D721Med (cell line): ENCODE measurements at regions not wholly inside any gene's neighbourhood (a gene's known extent, or its start where the extent isn't known, plus 50 kb on each side); places are given as distances from the start of the nearest gene placed in this dataset.

Source experiments
- DNase-seq: peaks from one replicate; pipeline ENCODE4 v3.0.0; 2011; ENCODE audit warnings: low spot score; ENCODE audit not compliant: insufficient read length
- FAIRE-seq: peaks from 2 replicates; lab custom pipeline; 2011; peaks lifted over from hg19 to GRCh38; lab: Jason Lieb, UNC
- TF ChIP-seq, protein P1 (sequence below): IDR thresholded peaks from 2 replicates; pipeline ENCODE4 v1.5.1; 2012; ENCODE audit warnings: mild to moderate bottlenecking, control low read depth; ENCODE audit not compliant: insufficient read depth; ENCODE audit errors: missing control alignments

DNA sequence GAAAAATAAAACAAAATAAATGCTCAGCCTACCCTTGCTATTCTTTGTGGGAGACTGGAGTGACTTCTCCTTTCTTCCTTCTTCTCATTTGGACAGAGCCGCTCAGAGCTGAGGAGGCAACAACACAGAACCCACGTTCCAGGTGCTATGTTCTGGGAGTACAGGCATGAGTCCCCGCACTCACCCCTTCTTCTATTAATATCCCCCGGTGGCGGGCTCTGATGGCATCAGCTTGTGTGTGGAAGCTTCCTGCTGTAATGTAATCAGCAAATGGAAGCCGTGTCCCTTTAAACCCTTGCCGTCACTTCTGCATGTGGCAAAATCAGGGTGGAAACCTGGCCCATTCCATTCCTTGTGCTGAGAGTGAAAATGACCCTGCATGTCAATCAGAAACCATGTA, 116.9 kb upstream of the ADARB2 start:
- DNase-seq (no peak), FAIRE-seq (no peak)
- TF ChIP-seq, protein P1, sequence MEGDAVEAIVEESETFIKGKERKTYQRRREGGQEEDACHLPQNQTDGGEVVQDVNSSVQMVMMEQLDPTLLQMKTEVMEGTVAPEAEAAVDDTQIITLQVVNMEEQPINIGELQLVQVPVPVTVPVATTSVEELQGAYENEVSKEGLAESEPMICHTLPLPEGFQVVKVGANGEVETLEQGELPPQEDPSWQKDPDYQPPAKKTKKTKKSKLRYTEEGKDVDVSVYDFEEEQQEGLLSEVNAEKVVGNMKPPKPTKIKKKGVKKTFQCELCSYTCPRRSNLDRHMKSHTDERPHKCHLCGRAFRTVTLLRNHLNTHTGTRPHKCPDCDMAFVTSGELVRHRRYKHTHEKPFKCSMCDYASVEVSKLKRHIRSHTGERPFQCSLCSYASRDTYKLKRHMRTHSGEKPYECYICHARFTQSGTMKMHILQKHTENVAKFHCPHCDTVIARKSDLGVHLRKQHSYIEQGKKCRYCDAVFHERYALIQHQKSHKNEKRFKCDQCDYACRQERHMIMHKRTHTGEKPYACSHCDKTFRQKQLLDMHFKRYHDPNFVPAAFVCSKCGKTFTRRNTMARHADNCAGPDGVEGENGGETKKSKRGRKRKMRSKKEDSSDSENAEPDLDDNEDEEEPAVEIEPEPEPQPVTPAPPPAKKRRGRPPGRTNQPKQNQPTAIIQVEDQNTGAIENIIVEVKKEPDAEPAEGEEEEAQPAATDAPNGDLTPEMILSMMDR, result no peak

DNA sequence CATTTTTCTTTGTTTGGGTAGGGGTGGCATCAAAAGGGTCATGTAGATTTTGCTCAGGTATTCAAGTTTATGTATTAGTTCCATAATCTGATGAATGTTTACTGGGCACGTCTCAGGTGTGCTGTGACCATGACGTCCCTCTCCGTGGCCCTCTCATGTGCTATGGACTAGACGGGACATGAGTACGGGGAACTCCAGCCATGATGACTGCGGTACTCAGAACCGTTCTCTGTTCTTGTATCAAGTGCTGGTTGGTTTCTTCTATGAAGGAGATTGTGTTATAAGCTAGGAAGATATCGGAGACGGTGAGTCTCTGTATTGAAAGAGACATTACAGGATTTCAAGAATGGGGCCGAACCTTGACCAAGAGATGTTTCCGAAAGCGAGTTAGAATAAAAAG, 116.5 kb upstream of the ADARB2 start:
- no peak for DNase-seq
- TF ChIP-seq, protein P1, result no peak
- no peak for FAIRE-seq

DNA sequence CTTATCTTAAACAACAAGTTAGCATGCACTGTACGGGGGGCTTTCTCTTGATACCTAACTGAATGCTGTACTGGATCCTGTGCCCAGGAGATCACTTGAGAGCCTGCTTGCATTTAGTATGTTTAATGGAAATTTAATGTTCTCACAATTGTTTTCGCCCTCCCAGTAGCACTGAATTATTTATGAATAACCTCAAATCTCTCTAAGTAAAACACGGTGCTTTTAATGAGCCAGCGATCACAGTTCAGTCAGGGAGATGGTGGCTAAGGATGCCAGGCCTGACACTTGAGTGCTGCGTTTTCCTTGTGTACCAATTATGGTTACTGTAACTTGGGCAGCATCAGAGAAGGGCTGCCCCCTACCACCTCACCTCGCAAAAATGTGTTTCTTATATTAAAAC, 115.5 kb upstream of the ADARB2 start:
- DNase-seq (no peak), FAIRE-seq (no peak)
- TF ChIP-seq, protein P1, result no peak

- TF ChIP-seq, protein P1, result no peak
- no peak for FAIRE-seq
- DNase-seq, result no peak
Observed at GRCh38 chr10:1851762-1852161, 114.4 kb upstream of the ADARB2 start.

- DNase-seq (no peak), FAIRE-seq (no peak)
- TF ChIP-seq, protein P1, result no peak
Observed at GRCh38 chr10:1850971-1851527, 113.7 kb upstream of the ADARB2 start.

DNA sequence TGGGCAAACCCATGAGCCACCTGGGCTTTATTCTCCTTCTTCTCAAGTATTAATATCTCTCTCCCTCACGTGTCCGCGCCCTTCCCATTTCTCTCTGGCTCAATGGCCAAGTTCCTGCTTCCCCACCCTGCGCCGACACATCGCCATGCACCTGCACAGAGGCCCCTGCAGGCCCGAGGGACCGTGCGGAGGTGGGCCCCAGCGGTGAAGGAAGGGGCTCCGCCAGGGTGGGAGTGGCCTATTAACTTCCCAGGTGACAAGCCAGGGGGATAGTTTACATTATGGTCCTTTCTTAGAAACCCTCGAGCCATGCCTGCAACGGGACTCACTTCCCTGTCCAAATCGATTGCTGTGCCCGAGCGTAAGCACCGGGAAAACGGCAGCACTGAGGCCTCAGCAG, 110.0 kb upstream of the ADARB2 start:
- FAIRE-seq, result no peak
- DNase-seq, result no peak
- TF ChIP-seq, protein P1, result no peak

DNA sequence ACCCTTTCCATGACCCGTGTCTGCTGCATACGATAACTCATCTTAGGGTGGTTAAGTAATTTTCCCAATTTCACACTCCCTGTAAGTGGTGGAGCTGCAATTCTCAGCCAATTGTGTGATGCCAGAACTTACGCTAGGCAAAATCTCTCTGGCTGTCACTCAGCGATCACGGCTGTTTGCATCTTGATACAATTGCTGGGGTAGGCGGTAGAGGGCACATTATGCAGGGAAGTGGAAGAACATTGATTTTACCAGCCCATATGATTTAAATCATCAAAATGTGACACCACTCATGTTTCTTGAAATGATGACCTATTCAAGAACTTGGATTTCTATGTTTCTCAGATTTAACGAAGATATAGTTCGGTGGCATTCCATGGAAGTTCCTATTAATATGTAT, 108.7 kb upstream of the ADARB2 start:
- DNase-seq (no peak), FAIRE-seq (no peak)
- TF ChIP-seq, protein P1, result no peak
